ENCODE measurements at regions not wholly inside any gene's neighbourhood (a gene's known extent, or its start where the extent isn't known, plus 50 kb on each side); places are given as distances from the start of the nearest gene placed in this dataset.

DNA sequence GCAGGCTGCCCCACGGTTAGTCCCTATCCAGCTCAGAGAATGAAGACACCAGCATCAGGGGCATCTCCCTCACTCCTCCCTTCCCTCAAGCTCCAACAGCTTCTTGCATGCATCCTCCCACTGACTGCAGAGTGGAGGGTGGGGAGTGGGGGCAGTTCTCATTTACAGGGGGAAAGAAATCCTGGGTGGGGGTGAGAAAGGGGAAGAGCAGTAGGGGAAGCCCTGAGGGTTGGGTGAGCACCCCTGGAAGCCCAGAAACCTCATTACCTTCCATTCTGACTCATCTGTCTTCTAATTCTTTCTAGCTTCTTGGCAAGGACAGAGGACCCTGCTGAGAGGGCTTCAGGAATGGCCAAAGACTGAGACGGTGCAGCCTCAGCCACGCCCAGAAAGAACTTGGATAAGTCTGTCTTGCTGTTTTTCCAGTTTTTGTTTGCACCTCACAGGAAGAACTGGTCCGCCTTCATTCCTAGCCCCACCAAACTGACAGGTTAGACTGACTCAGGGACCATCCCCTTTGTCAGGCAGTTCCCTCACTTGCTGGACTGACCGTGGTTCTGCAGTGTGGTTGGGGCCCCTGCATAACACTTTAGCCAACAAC is 52.5 kb upstream of the WSB1 start:
- TF ChIP-seq, protein P1, sequence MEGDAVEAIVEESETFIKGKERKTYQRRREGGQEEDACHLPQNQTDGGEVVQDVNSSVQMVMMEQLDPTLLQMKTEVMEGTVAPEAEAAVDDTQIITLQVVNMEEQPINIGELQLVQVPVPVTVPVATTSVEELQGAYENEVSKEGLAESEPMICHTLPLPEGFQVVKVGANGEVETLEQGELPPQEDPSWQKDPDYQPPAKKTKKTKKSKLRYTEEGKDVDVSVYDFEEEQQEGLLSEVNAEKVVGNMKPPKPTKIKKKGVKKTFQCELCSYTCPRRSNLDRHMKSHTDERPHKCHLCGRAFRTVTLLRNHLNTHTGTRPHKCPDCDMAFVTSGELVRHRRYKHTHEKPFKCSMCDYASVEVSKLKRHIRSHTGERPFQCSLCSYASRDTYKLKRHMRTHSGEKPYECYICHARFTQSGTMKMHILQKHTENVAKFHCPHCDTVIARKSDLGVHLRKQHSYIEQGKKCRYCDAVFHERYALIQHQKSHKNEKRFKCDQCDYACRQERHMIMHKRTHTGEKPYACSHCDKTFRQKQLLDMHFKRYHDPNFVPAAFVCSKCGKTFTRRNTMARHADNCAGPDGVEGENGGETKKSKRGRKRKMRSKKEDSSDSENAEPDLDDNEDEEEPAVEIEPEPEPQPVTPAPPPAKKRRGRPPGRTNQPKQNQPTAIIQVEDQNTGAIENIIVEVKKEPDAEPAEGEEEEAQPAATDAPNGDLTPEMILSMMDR (IDR thresholded peaks at IDR 0.05), result no peak
- no peak for TF ChIP-seq POLR2A (IDR thresholded peaks at IDR 0.05)

All from thyroid gland (tissue), 4 donors.